ENCODE measurements at regions not wholly inside any gene's neighbourhood (a gene's known extent, or its start where the extent isn't known, plus 50 kb on each side); places are given as distances from the start of the nearest gene placed in this dataset.

- peaks cover 7% of the 10 kb centered on the region; the same call in 1 of the 2 replicates for H3K9me3 ChIP-seq (ENCODE audit: control insufficient read depth, insufficient read depth, low read length)
Observed at GRCh38 chr21:31445137-31445536, 101.1 kb upstream of the TIAM1 start.

DNA sequence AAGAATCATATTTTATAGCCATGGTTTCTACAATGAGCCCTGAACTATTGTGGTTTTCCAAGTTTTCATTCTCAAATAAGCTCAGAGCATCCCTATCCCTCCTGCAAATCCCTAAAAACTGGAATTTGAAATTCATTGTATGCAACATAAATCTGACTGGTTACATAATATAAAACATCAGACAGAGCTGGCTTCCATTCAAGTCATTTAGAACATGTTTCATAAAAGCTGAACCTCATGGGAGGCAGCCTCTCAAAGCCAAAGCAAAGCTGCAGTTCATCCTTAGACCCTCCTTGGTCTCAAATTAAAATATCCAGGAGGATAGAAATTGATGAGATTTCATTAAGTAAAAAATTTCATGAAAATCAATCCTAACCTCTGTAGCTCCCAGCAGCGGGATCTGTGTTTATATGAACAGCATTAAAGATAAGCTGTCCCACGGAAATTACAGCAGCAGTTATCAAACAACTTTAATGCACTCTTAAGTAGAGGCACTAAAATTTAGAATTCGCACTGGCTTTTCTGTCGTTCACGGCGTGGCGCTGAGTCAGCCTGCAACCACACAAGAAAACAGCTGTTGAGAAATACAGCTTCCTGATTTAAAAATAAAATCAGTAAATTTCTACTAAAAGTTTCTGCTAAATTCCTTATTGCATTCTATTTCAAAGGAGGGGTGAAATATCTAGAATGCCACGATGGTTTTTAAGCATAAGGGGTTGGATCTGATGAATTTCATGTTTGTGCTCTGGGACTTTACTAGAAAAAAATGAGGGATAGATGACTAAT is 99.9 kb upstream of the TIAM1 start:
- H3K9me2 ChIP-seq (replicated peaks; ENCODE audit: control insufficient read depth, low read length), result no peaks in the 10 kb centered on the region
- H3K9me3 ChIP-seq (ENCODE audit: control insufficient read depth, insufficient read depth, low read length), result peaks cover 7% of the 10 kb centered on the region; the same call in 1 of the 2 replicates
- no peak overlapping the region for H3K4me3 ChIP-seq (ENCODE audit: low read length)
- H3K27ac ChIP-seq (ENCODE audit: low read depth, low read length), result no peak overlapping the region
- no peaks in the 10 kb centered on the region for H3K36me3 ChIP-seq (ENCODE audit: control insufficient read depth, low read length)
- no peaks in the 10 kb centered on the region for H3F3A ChIP-seq (ENCODE audit: control insufficient read depth, insufficient read depth)
- H3K4me2 ChIP-seq (ENCODE audit: low read length), result no peak overlapping the region
- peaks cover 13% of the 10 kb centered on the region for H3K4me1 ChIP-seq (ENCODE audit: control insufficient read depth, low read length)
- no peaks in the 10 kb centered on the region for H3K27me3 ChIP-seq (ENCODE audit: control insufficient read depth, low read length)
- TF ChIP-seq EZH2phosphoT487 (IDR thresholded peaks at IDR 0.05; ENCODE audit: borderline replicate concordance, low read length) (no peak), CTCF (IDR thresholded peaks at IDR 0.05; ENCODE audit: low read depth, low read length, poor library complexity, severe bottlenecking) (no peak)
- H3K79me2 ChIP-seq (ENCODE audit: control insufficient read depth, low read length), result no peaks in the 10 kb centered on the region
- no peaks in the 10 kb centered on the region for H4K20me1 ChIP-seq (ENCODE audit: control insufficient read depth, insufficient read depth, low read depth, low read length)

More at GRCh38 chr21:31445137-31445536, 101.1 kb upstream of the TIAM1 start:
- H3F3A ChIP-seq (ENCODE audit: control insufficient read depth, insufficient read depth), result no peaks in the 10 kb centered on the region
- TF ChIP-seq CTCF (IDR thresholded peaks at IDR 0.05; ENCODE audit: low read depth, low read length, poor library complexity, severe bottlenecking), result no peak
- H3K4me1 ChIP-seq (ENCODE audit: control insufficient read depth, low read length), result peaks cover 13% of the 10 kb centered on the region
- H3K4me2 ChIP-seq (ENCODE audit: low read length), result no peak overlapping the region
- no peaks in the 10 kb centered on the region for H3K79me2 ChIP-seq (ENCODE audit: control insufficient read depth, low read length)
- H3K36me3 ChIP-seq (ENCODE audit: control insufficient read depth, low read length), result no peaks in the 10 kb centered on the region
- H4K20me1 ChIP-seq (ENCODE audit: control insufficient read depth, insufficient read depth, low read depth, low read length), result no peaks in the 10 kb centered on the region
- no peaks in the 10 kb centered on the region for H3K9me2 ChIP-seq (replicated peaks; ENCODE audit: control insufficient read depth, low read length)
- no peaks in the 10 kb centered on the region for H3K27me3 ChIP-seq (ENCODE audit: control insufficient read depth, low read length)
- no peak overlapping the region for H3K4me3 ChIP-seq (ENCODE audit: low read length)
- H3K27ac ChIP-seq (ENCODE audit: low read depth, low read length), result no peak overlapping the region

DNA sequence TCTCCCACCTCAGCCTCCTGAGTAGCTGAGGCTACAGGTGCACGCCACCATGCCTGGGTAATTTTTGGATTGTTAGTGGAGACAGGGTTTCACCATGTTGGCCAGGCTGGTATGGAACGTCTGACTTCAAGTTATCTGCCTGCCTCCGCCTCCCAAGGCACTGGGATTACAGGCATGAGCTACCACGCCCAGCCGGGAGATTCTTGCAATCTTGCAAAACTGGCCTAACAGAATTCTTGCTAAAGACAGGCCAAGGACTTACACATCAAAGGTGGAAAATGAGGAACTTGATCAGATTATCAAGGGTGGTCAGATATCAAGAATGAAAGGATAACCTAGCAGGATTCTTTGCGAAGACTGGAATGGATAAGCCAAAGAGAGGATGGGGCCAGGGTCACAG is 98.3 kb upstream of the TIAM1 start:
- H3K9me2 ChIP-seq (replicated peaks; ENCODE audit: control insufficient read depth, low read length), result no peaks in the 10 kb centered on the region
- peaks cover 7% of the 10 kb centered on the region; the same call in 1 of the 2 replicates for H3K9me3 ChIP-seq (ENCODE audit: control insufficient read depth, insufficient read depth, low read length)
- H3K79me2 ChIP-seq (ENCODE audit: control insufficient read depth, low read length), result no peaks in the 10 kb centered on the region
- H4K20me1 ChIP-seq (ENCODE audit: control insufficient read depth, insufficient read depth, low read depth, low read length), result no peaks in the 10 kb centered on the region
- no peak overlapping the region for H3K4me2 ChIP-seq (ENCODE audit: low read length)
- H3F3A ChIP-seq (ENCODE audit: control insufficient read depth, insufficient read depth), result no peaks in the 10 kb centered on the region
- H3K4me3 ChIP-seq (ENCODE audit: low read length), result no peak overlapping the region
- peaks cover 13% of the 10 kb centered on the region for H3K4me1 ChIP-seq (ENCODE audit: control insufficient read depth, low read length)
- TF ChIP-seq EZH2phosphoT487 (IDR thresholded peaks at IDR 0.05; ENCODE audit: borderline replicate concordance, low read length) (no peak), CTCF (IDR thresholded peaks at IDR 0.05; ENCODE audit: low read depth, low read length, poor library complexity, severe bottlenecking) (no peak)
- H3K36me3 ChIP-seq (ENCODE audit: control insufficient read depth, low read length), result no peaks in the 10 kb centered on the region
- H3K27me3 ChIP-seq (ENCODE audit: control insufficient read depth, low read length), result no peaks in the 10 kb centered on the region
- H3K27ac ChIP-seq (ENCODE audit: low read depth, low read length), result no peak overlapping the region
